ENCODE measurements at regions not wholly inside any gene's neighbourhood (a gene's known extent, or its start where the extent isn't known, plus 50 kb on each side); places are given as distances from the start of the nearest gene placed in this dataset.

- no peak for DNase-seq (ENCODE audit: low spot score)
Observed at GRCh38 chr14:82425261-82425660, 891.6 kb upstream of the SEL1L start.

- no peak for DNase-seq (ENCODE audit: low spot score)
Observed at GRCh38 chr14:82431031-82431430, 897.4 kb upstream of the SEL1L start.

GRCh38 chr14:82432301-82433105 is 898.9 kb upstream of the SEL1L start:
- DNase-seq (ENCODE audit: low spot score) = no peak

GRCh38 chr14:82438436-82438835 is 904.8 kb upstream of the SEL1L start:
- no peak for DNase-seq (ENCODE audit: low spot score)

GRCh38 chr14:82441270-82441669 is 907.6 kb upstream of the SEL1L start:
- no peak for DNase-seq (ENCODE audit: low spot score)

GRCh38 chr14:82445810-82446570 is 912.3 kb upstream of the SEL1L start:
- DNase-seq (ENCODE audit: low spot score) = no peak

GRCh38 chr14:82447586-82447985 is 913.9 kb upstream of the SEL1L start:
- DNase-seq (ENCODE audit: low spot score) = no peak

- no peak for DNase-seq (ENCODE audit: low spot score)
Observed at GRCh38 chr14:82449926-82450468, 916.3 kb upstream of the SEL1L start.

GRCh38 chr14:82451675-82452074 is 918.0 kb upstream of the SEL1L start:
- peak; percentile 33 for DNase-seq (ENCODE audit: low spot score)

GRCh38 chr14:82482345-82482744 is 948.7 kb upstream of the SEL1L start:
- no peak for DNase-seq (ENCODE audit: low spot score)

GRCh38 chr14:82488473-82488872 is 954.8 kb upstream of the SEL1L start:
- no peak for DNase-seq (ENCODE audit: low spot score)

- no peak for DNase-seq (ENCODE audit: low spot score)
Observed at GRCh38 chr14:82490397-82490796, 956.7 kb upstream of the SEL1L start.

- DNase-seq (ENCODE audit: low spot score) = no peak
Observed at GRCh38 chr14:82492157-82492556, 958.5 kb upstream of the SEL1L start.

- no peak for DNase-seq (ENCODE audit: low spot score)
Observed at GRCh38 chr14:82500222-82500621, 966.6 kb upstream of the SEL1L start.

GRCh38 chr14:82501554-82501953 is 967.9 kb upstream of the SEL1L start:
- no peak for DNase-seq (ENCODE audit: low spot score)

GRCh38 chr14:82502043-82502442 is 968.4 kb upstream of the SEL1L start:
- no peak for DNase-seq (ENCODE audit: low spot score)

GRCh38 chr14:82504894-82505293 is 971.2 kb upstream of the SEL1L start:
- no peak for DNase-seq (ENCODE audit: low spot score)

GRCh38 chr14:82510007-82510406 is 976.4 kb upstream of the SEL1L start:
- DNase-seq (ENCODE audit: low spot score) = no peak

GRCh38 chr14:82511399-82511798 is 977.7 kb upstream of the SEL1L start:
- DNase-seq (ENCODE audit: low spot score) = no peak

- no peak for DNase-seq (ENCODE audit: low spot score)
Observed at GRCh38 chr14:82520765-82521164, 987.1 kb upstream of the SEL1L start.

GRCh38 chr14:82521191-82521590 is 987.5 kb upstream of the SEL1L start:
- no peak for DNase-seq (ENCODE audit: low spot score)

GRCh38 chr14:82528016-82528415 is 994.4 kb upstream of the SEL1L start:
- no peak for DNase-seq (ENCODE audit: low spot score)

- no peak for DNase-seq (ENCODE audit: low spot score)
Observed at GRCh38 chr14:82533351-82533750, 999.7 kb upstream of the SEL1L start.

All from H4 (cell line).